NCI-H524 (cell line): ENCODE measurements at regions not wholly inside any gene's neighbourhood (a gene's known extent, or its start where the extent isn't known, plus 50 kb on each side); places are given as distances from the start of the nearest gene placed in this dataset.

Experiments
- DNase-seq, 2 experiments: peaks; one replicate each; lab custom pipeline; 2025; lab: John Stamatoyannopoulos, UW

GRCh38 chr1:208419746-208420420 lies 175.7 kb upstream of the PLXNA2 start:
- no peak for DNase-seq

GRCh38 chr1:208420696-208421095 lies 176.5 kb upstream of the PLXNA2 start:
- no peak for DNase-seq

- no peak for DNase-seq
These were observed 177.3 kb upstream of the PLXNA2 start for GRCh38 chr1:208421486-208421885.

- DNase-seq = no peak
These were observed 179.3 kb upstream of the PLXNA2 start for GRCh38 chr1:208423526-208423925.

- no peak for DNase-seq
These were observed 180.9 kb upstream of the PLXNA2 start for GRCh38 chr1:208425096-208425495.

- DNase-seq = peak; percentile 91 to 95
These were observed 186.0 kb upstream of the PLXNA2 start for GRCh38 chr1:208430220-208430619.

GRCh38 chr1:208431721-208432120 lies 187.5 kb upstream of the PLXNA2 start:
- DNase-seq = no peak

GRCh38 chr1:208432346-208432745 lies 188.2 kb upstream of the PLXNA2 start:
- DNase-seq = peak in 1 of 2 experiments; percentile 38

- no peak for DNase-seq
These were observed 188.9 kb upstream of the PLXNA2 start for GRCh38 chr1:208433086-208433485.

GRCh38 chr1:208433971-208434370 lies 189.8 kb upstream of the PLXNA2 start:
- no peak for DNase-seq

GRCh38 chr1:208437401-208437800 lies 193.2 kb upstream of the PLXNA2 start:
- DNase-seq = no peak

GRCh38 chr1:208438112-208438699 lies 194.0 kb upstream of the PLXNA2 start:
- no peak for DNase-seq

- DNase-seq = no peak
These were observed 201.6 kb upstream of the PLXNA2 start for GRCh38 chr1:208445758-208446203.

GRCh38 chr1:208446271-208446691 lies 202.1 kb upstream of the PLXNA2 start:
- DNase-seq = no peak

- DNase-seq = peak in 1 of 2 experiments; percentile 3
These were observed 204.2 kb upstream of the PLXNA2 start for GRCh38 chr1:208448425-208448824.

- DNase-seq = no peak
These were observed 205.8 kb upstream of the PLXNA2 start for GRCh38 chr1:208449951-208450350.

GRCh38 chr1:208450958-208451357 lies 206.8 kb upstream of the PLXNA2 start:
- DNase-seq = peak in 1 of 2 experiments; percentile 59

GRCh38 chr1:208455821-208456220 lies 211.6 kb upstream of the PLXNA2 start:
- DNase-seq = peak in 1 of 2 experiments; percentile 9

- no peak for DNase-seq
These were observed 212.3 kb upstream of the PLXNA2 start for GRCh38 chr1:208456487-208456886.

GRCh38 chr1:208460823-208461222 lies 216.6 kb upstream of the PLXNA2 start:
- no peak for DNase-seq

- no peak for DNase-seq
These were observed 217.5 kb upstream of the PLXNA2 start for GRCh38 chr1:208461680-208462079.

GRCh38 chr1:208462761-208463160 lies 218.6 kb upstream of the PLXNA2 start:
- no peak for DNase-seq

- DNase-seq = no peak
These were observed 221.1 kb upstream of the PLXNA2 start for GRCh38 chr1:208465266-208465665.
